ENCODE measurements at regions not wholly inside any gene's neighbourhood (a gene's known extent, or its start where the extent isn't known, plus 50 kb on each side); places are given as distances from the start of the nearest gene placed in this dataset.
"Not testable (repeated sequence)": the region's sequence is repeated elsewhere in the genome, so short reads cannot be mapped to it uniquely, and the experiment has no call there.

DNA sequence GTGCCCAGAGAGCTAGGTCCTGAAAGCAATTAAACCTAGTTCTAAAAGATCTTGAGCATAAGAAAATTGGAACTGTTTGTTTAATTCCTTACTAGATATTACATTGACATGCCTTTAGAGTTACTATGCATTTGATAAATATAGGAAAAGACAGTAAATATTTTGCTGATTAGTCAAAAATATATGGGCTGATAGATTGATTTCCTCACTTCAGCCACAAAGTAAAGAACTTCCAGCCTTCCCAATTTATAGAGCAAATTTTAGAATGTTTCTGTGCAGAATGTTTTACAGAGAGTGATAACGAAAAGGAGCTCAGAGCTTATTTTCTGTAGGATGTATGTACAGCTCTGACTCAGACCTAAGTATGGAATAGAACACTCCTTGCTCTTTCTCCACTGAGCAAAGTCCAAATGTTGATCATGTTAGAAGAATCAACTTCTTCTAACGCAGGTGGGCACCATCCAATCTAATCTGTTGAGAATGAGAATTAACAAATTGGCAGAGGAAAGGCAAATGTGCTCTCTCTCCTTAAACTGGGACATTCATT is 72.9 kb upstream of the PAM start:
- Histone ChIP-seq H3K4me1 (ENCODE audit: control insufficient read depth in 1 of 2, insufficient read depth in 1 of 2, low read depth in 1 of 2, low read length in 1 of 2) (no peaks in the 10 kb centered on the region), H3K27me3 (no peaks in the 10 kb centered on the region), H3K9me3 (no peaks in the 10 kb centered on the region), H3K4me3 (ENCODE audit: low read depth in 1 of 2, low read length in 1 of 2) (no peak overlapping the region), H3K27ac (no peak overlapping the region), H3K36me3 (no peaks in the 10 kb centered on the region)
- TF ChIP-seq, protein P1, sequence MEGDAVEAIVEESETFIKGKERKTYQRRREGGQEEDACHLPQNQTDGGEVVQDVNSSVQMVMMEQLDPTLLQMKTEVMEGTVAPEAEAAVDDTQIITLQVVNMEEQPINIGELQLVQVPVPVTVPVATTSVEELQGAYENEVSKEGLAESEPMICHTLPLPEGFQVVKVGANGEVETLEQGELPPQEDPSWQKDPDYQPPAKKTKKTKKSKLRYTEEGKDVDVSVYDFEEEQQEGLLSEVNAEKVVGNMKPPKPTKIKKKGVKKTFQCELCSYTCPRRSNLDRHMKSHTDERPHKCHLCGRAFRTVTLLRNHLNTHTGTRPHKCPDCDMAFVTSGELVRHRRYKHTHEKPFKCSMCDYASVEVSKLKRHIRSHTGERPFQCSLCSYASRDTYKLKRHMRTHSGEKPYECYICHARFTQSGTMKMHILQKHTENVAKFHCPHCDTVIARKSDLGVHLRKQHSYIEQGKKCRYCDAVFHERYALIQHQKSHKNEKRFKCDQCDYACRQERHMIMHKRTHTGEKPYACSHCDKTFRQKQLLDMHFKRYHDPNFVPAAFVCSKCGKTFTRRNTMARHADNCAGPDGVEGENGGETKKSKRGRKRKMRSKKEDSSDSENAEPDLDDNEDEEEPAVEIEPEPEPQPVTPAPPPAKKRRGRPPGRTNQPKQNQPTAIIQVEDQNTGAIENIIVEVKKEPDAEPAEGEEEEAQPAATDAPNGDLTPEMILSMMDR (IDR thresholded peaks at IDR 0.05), result no peak

- H3K4me1 ChIP-seq (ENCODE audit: control insufficient read depth in 1 of 2, insufficient read depth in 1 of 2, low read depth in 1 of 2, low read length in 1 of 2); H3K9me3 ChIP-seq; H3K27me3 ChIP-seq; H3K4me3 ChIP-seq (ENCODE audit: low read depth in 1 of 2, low read length in 1 of 2); H3K36me3 ChIP-seq; H3K27ac ChIP-seq: not testable (repeated sequence)
These were observed 67.0 kb upstream of the PAM start for GRCh38 chr5:102688076-102688475.

- H3K4me1 ChIP-seq (ENCODE audit: control insufficient read depth in 1 of 2, insufficient read depth in 1 of 2, low read depth in 1 of 2, low read length in 1 of 2); H3K27ac ChIP-seq; H3K9me3 ChIP-seq; H3K36me3 ChIP-seq; H3K27me3 ChIP-seq; H3K4me3 ChIP-seq (ENCODE audit: low read depth in 1 of 2, low read length in 1 of 2): not testable (repeated sequence)
These were observed 66.3 kb upstream of the PAM start for GRCh38 chr5:102688581-102689342.

- Histone ChIP-seq H3K9me3 (no peaks in the 10 kb centered on the region), H3K4me1 (ENCODE audit: control insufficient read depth in 1 of 2, insufficient read depth in 1 of 2, low read depth in 1 of 2, low read length in 1 of 2) (no peaks in the 10 kb centered on the region), H3K4me3 (ENCODE audit: low read depth in 1 of 2, low read length in 1 of 2) (no peak overlapping the region), H3K27ac (no peak overlapping the region), H3K36me3 (no peaks in the 10 kb centered on the region), H3K27me3 (no peaks in the 10 kb centered on the region)
- TF ChIP-seq, protein P1 (IDR thresholded peaks at IDR 0.05), result no peak
These were observed 64.2 kb upstream of the PAM start for GRCh38 chr5:102690910-102691309.

DNA sequence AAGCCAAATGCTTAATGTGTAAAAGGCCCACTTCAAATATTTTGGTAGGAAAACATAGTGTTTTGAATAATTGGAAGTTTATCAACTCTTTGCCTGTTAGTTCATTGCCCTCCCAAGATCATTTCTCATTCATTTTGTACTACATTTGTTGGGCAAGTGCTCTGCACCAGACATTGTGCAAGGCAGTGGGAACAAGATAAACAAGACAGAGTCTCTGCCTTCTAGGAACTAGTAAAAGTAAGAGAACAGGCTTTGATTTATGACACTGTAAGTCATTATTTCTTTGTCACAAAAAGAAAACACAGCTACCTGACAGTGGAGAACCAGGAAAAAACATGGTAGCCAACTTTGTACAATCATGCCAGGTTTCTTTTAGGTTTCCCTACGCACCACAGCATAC is 63.7 kb upstream of the PAM start:
- Histone ChIP-seq H3K4me1 (ENCODE audit: control insufficient read depth in 1 of 2, insufficient read depth in 1 of 2, low read depth in 1 of 2, low read length in 1 of 2) (no peaks in the 10 kb centered on the region), H3K4me3 (ENCODE audit: low read depth in 1 of 2, low read length in 1 of 2) (no peak overlapping the region), H3K27ac (no peak overlapping the region), H3K36me3 (no peaks in the 10 kb centered on the region), H3K27me3 (no peaks in the 10 kb centered on the region), H3K9me3 (no peaks in the 10 kb centered on the region)
- TF ChIP-seq, protein P1 (IDR thresholded peaks at IDR 0.05), result no peak

DNA sequence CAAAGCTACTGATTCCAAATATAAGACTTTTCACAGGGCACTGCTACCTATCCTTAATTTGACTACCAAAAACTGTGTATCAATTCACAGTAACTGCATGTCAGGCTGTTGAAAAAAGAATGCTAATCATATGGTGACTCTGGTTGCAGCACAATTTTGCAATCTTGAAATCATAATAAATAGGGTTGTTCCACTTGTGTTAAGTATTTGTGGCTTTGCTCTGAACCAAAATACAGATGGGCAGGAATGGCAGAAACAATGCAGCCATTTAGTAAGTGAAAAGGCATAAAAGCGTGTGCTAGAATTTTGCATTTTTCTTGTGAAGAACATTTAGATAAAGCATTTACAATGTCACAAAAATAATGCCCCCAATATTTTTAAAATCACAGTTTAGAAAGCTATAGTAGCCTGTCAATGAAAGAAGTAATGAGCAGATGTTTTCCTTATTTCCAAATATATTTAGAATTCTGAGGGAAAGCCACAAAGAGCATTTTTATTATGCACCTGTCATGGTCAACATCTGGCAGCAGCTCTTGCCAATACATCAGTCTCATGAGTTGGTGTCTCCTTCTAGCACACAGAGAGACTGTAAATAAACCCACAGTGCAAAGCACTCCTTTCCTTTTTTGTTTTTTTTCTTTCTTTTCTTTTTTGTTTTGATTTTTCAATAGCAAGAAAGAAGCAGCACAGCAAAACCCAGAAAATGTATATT is 54.8 kb upstream of the PAM start:
- TF ChIP-seq, protein P1 (IDR thresholded peaks at IDR 0.05), result no peak
- Histone ChIP-seq H3K27ac (no peak overlapping the region), H3K36me3 (no peaks in the 10 kb centered on the region), H3K9me3 (no peaks in the 10 kb centered on the region), H3K27me3 (no peaks in the 10 kb centered on the region), H3K4me1 (ENCODE audit: control insufficient read depth in 1 of 2, insufficient read depth in 1 of 2, low read depth in 1 of 2, low read length in 1 of 2) (no peaks in the 10 kb centered on the region), H3K4me3 (ENCODE audit: low read depth in 1 of 2, low read length in 1 of 2) (no peak overlapping the region)

Measured in neutrophil (primary cell).